ENCODE measurements at regions not wholly inside any gene's neighbourhood (a gene's known extent, or its start where the extent isn't known, plus 50 kb on each side); places are given as distances from the start of the nearest gene placed in this dataset.
A peak's percentile ranks its signal among the peaks of the same experiment; 100 is the strongest.

GRCh38 chr2:10183146-10183675 lies 60.7 kb downstream of the RRM2 start:
- no peak for FAIRE-seq
- no peak for DNase-seq (ENCODE audit: insufficient read length, low spot score)
- no peak for TF ChIP-seq POLR2A (IDR thresholded peaks at IDR 0.05; ENCODE audit: low read depth, low read length)

- FAIRE-seq, result no peak
- no peak for TF ChIP-seq TAF1 (IDR thresholded peaks at IDR 0.05; ENCODE audit: low read depth, low read length)
- no peak for TF ChIP-seq PAX5 (IDR thresholded peaks at IDR 0.05; ENCODE audit: insufficient read depth, low read length, severe bottlenecking)
- TF ChIP-seq POLR2AphosphoS5 (IDR thresholded peaks at IDR 0.05; ENCODE audit: low read depth, low read length), result no peak
- no peak for TF ChIP-seq POLR2A (IDR thresholded peaks at IDR 0.05; ENCODE audit: low read depth, low read length)
- TF ChIP-seq POU2F2 (IDR thresholded peaks at IDR 0.05; ENCODE audit: low read depth, low read length), result no peak
- TF ChIP-seq SPI1 (IDR thresholded peaks at IDR 0.05; ENCODE audit: low read depth, low read length), result no peak
- DNase-seq (ENCODE audit: insufficient read length, low spot score), result no peak
Measured at GRCh38 chr2:10184421-10184820, 61.9 kb downstream of the RRM2 start.

- FAIRE-seq (no peak), DNase-seq (ENCODE audit: insufficient read length, low spot score) (no peak)
- TF ChIP-seq PAX5 (IDR thresholded peaks at IDR 0.05; ENCODE audit: insufficient read depth, low read length, severe bottlenecking) (no peak), TAF1 (IDR thresholded peaks at IDR 0.05; ENCODE audit: low read depth, low read length) (no peak), POU2F2 (IDR thresholded peaks at IDR 0.05; ENCODE audit: low read depth, low read length) (no peak), POLR2AphosphoS5 (IDR thresholded peaks at IDR 0.05; ENCODE audit: low read depth, low read length) (no peak), POLR2A (IDR thresholded peaks at IDR 0.05; ENCODE audit: low read depth, low read length) (no peak), SPI1 (IDR thresholded peaks at IDR 0.05; ENCODE audit: low read depth, low read length) (no peak)
Measured at GRCh38 chr2:10185046-10185445, 62.5 kb downstream of the RRM2 start.

- TF ChIP-seq POU2F2 (IDR thresholded peaks at IDR 0.05; ENCODE audit: low read depth, low read length) (no peak), POLR2A (IDR thresholded peaks at IDR 0.05; ENCODE audit: low read depth, low read length) (no peak), TAF1 (IDR thresholded peaks at IDR 0.05; ENCODE audit: low read depth, low read length) (no peak), POLR2AphosphoS5 (IDR thresholded peaks at IDR 0.05; ENCODE audit: low read depth, low read length) (no peak), SPI1 (IDR thresholded peaks at IDR 0.05; ENCODE audit: low read depth, low read length) (no peak), PAX5 (IDR thresholded peaks at IDR 0.05; ENCODE audit: insufficient read depth, low read length, severe bottlenecking) (no peak)
- FAIRE-seq (no peak), DNase-seq (ENCODE audit: insufficient read length, low spot score) (no peak)
Measured at GRCh38 chr2:10185755-10186154, 63.2 kb downstream of the RRM2 start.

GRCh38 chr2:10186868-10187535 lies 64.5 kb downstream of the RRM2 start:
- TF ChIP-seq POLR2AphosphoS5 (IDR thresholded peaks at IDR 0.05; ENCODE audit: low read depth, low read length), result no peak
- no peak for TF ChIP-seq SPI1 (IDR thresholded peaks at IDR 0.05; ENCODE audit: low read depth, low read length)
- TF ChIP-seq TAF1 (IDR thresholded peaks at IDR 0.05; ENCODE audit: low read depth, low read length), result no peak
- no peak for TF ChIP-seq POU2F2 (IDR thresholded peaks at IDR 0.05; ENCODE audit: low read depth, low read length)
- TF ChIP-seq POLR2A (IDR thresholded peaks at IDR 0.05; ENCODE audit: low read depth, low read length), result no peak
- DNase-seq (ENCODE audit: insufficient read length, low spot score) (no peak), FAIRE-seq (no peak)

GRCh38 chr2:10187661-10188060 lies 65.1 kb downstream of the RRM2 start:
- TF ChIP-seq POLR2A (IDR thresholded peaks at IDR 0.05; ENCODE audit: low read depth, low read length) (no peak), SPI1 (IDR thresholded peaks at IDR 0.05; ENCODE audit: low read depth, low read length) (no peak), PAX5 (IDR thresholded peaks at IDR 0.05; ENCODE audit: insufficient read depth, low read length, severe bottlenecking) (no peak), POU2F2 (IDR thresholded peaks at IDR 0.05; ENCODE audit: low read depth, low read length) (no peak), TAF1 (IDR thresholded peaks at IDR 0.05; ENCODE audit: low read depth, low read length) (no peak)
- DNase-seq (ENCODE audit: insufficient read length, low spot score) (no peak), FAIRE-seq (no peak)

- DNase-seq (ENCODE audit: insufficient read length, low spot score) (no peak), FAIRE-seq (no peak)
- TF ChIP-seq SPI1 (IDR thresholded peaks at IDR 0.05; ENCODE audit: low read depth, low read length), result no peak
- TF ChIP-seq TAF1 (IDR thresholded peaks at IDR 0.05; ENCODE audit: low read depth, low read length), result no peak
- no peak for TF ChIP-seq POLR2A (IDR thresholded peaks at IDR 0.05; ENCODE audit: low read depth, low read length)
- TF ChIP-seq POLR2AphosphoS5 (IDR thresholded peaks at IDR 0.05; ENCODE audit: low read depth, low read length), result no peak
- TF ChIP-seq PAX5 (IDR thresholded peaks at IDR 0.05; ENCODE audit: insufficient read depth, low read length, severe bottlenecking), result no peak
- TF ChIP-seq POU2F2 (IDR thresholded peaks at IDR 0.05; ENCODE audit: low read depth, low read length), result no peak
Measured at GRCh38 chr2:10188211-10188610, 65.7 kb downstream of the RRM2 start.

GRCh38 chr2:10188729-10189305 lies 66.3 kb downstream of the RRM2 start:
- TF ChIP-seq SPI1 (IDR thresholded peaks at IDR 0.05; ENCODE audit: low read depth, low read length) (no peak), TAF1 (IDR thresholded peaks at IDR 0.05; ENCODE audit: low read depth, low read length) (no peak), POLR2AphosphoS5 (IDR thresholded peaks at IDR 0.05; ENCODE audit: low read depth, low read length) (no peak), POLR2A (IDR thresholded peaks at IDR 0.05; ENCODE audit: low read depth, low read length) (no peak), PAX5 (IDR thresholded peaks at IDR 0.05; ENCODE audit: insufficient read depth, low read length, severe bottlenecking) (no peak), POU2F2 (IDR thresholded peaks at IDR 0.05; ENCODE audit: low read depth, low read length) (no peak)
- no peak for FAIRE-seq
- DNase-seq (ENCODE audit: insufficient read length, low spot score), result no peak

- TF ChIP-seq SPI1 (IDR thresholded peaks at IDR 0.05; ENCODE audit: low read depth, low read length), result no peak
- no peak for TF ChIP-seq PAX5 (IDR thresholded peaks at IDR 0.05; ENCODE audit: insufficient read depth, low read length, severe bottlenecking)
- no peak for TF ChIP-seq POU2F2 (IDR thresholded peaks at IDR 0.05; ENCODE audit: low read depth, low read length)
- TF ChIP-seq TAF1 (IDR thresholded peaks at IDR 0.05; ENCODE audit: low read depth, low read length), result no peak
- no peak for TF ChIP-seq POLR2AphosphoS5 (IDR thresholded peaks at IDR 0.05; ENCODE audit: low read depth, low read length)
- TF ChIP-seq POLR2A (IDR thresholded peaks at IDR 0.05; ENCODE audit: low read depth, low read length), result no peak
- FAIRE-seq (peak; percentile 95), DNase-seq (ENCODE audit: insufficient read length, low spot score) (no peak)
Measured at GRCh38 chr2:10190255-10190654, 67.7 kb downstream of the RRM2 start.
